ENCODE measurements at regions not wholly inside any gene's neighbourhood (a gene's known extent, or its start where the extent isn't known, plus 50 kb on each side); places are given as distances from the start of the nearest gene placed in this dataset.

- TF ChIP-seq CTCF (IDR thresholded peaks at IDR 0.05; ENCODE audit: low read depth, low read length, missing input control): no peak
- TF ChIP-seq REST (IDR thresholded peaks at IDR 0.05): no peak
- no peak for TF ChIP-seq EGR1 (IDR thresholded peaks at IDR 0.05; ENCODE audit: low read depth in 2 of 2)
- no peak for TF ChIP-seq MAX (IDR thresholded peaks at IDR 0.05)
- no peak for TF ChIP-seq YY1 (IDR thresholded peaks at IDR 0.05)
- no peak for TF ChIP-seq SP1 (IDR thresholded peaks at IDR 0.05)
- no peak for TF ChIP-seq TAF1 (conservative IDR thresholded peaks at IDR 0.05)
- no peak for TF ChIP-seq GABPA (IDR thresholded peaks at IDR 0.05 in 1 of 2, conservative IDR thresholded peaks at IDR 0.05 in 1 of 2)
- TF ChIP-seq RAD21 (IDR thresholded peaks at IDR 0.05): no peak
These were observed 312.9 kb upstream of the TFPI start for GRCh38 chr2:187867165-187867564.

Measured in liver (tissue), 3 donors.